Heart left ventricle (tissue), 16 donors: ENCODE measurements at regions not wholly inside any gene's neighbourhood (a gene's known extent, or its start where the extent isn't known, plus 50 kb on each side); places are given as distances from the start of the nearest gene placed in this dataset.

Source experiments
- ATAC-seq, 4 donors: fragments of 200-7000 bp; cut with Tn5 transposase; one replicate each; pipeline ENCODE4 v1.9.1; 2020 to 2022; ENCODE audit warnings: moderate library complexity in 4 of 4, mild to moderate bottlenecking in 3 of 4, moderate number of reproducible peaks in 1 of 4
- DNase-seq, 5 donors: peaks; one replicate each; pipeline ENCODE4 v3.0.0-alpha.2; 2020
- H3K27ac ChIP-seq, 12 donors: fragments of 200-600 bp; sonication (generic) in 4 of 12; one replicate each; pipeline versions ENCODE4 v1.5.0 to v1.8.0; 2016 to 2022; ENCODE audit warnings: mild to moderate bottlenecking in 2 of 12
- H3K27me3 ChIP-seq, 9 donors: fragments of 200-600 bp; sonication (generic) in 2 of 9; one replicate each; pipeline versions ENCODE4 v1.5.1 to v1.8.0; 2016 to 2022; ENCODE audit warnings: mild to moderate bottlenecking in 3 of 9
- H3K36me3 ChIP-seq, 9 donors: fragments of 200-600 bp; sonication (generic) in 2 of 9; one replicate each; pipeline versions ENCODE4 v1.5.0 to v1.8.0; 2018 to 2022; ENCODE audit warnings: mild to moderate bottlenecking in 2 of 9
- H3K4me1 ChIP-seq, 12 donors: fragments of 200-600 bp; sonication (generic) in 4 of 12; one replicate each; pipeline versions ENCODE4 v1.5.0 to v1.8.0; 2016 to 2022; ENCODE audit warnings: mild to moderate bottlenecking in 3 of 12
- H3K4me3 ChIP-seq, 12 donors: fragments of 200-600 bp; sonication (generic) in 4 of 12; one replicate each; pipeline versions ENCODE4 v1.5.0 to v1.8.0; 2017 to 2022; ENCODE audit warnings: mild to moderate bottlenecking in 9 of 12, moderate library complexity in 4 of 12
- H3K9me3 ChIP-seq, 12 donors: fragments of 200-600 bp; sonication (generic) in 4 of 12; one replicate each; pipeline versions ENCODE4 v1.5.0 to v1.8.0; 2016 to 2022; ENCODE audit warnings: mild to moderate bottlenecking in 1 of 12
- POLR2A ChIP-seq, 2 donors: fragments of 450-650 bp; IDR thresholded peaks; one replicate each; pipeline ENCODE4 v1.6.1; 2017; ENCODE audit warnings: antibody characterized with exemption in 2 of 2, mild to moderate bottlenecking in 2 of 2, moderate library complexity in 2 of 2
- whole genome bisulfite sequencing, 4 donors: extraction: QIAGEN DNeasy Blood & Tissue Kit in 2 of 4; methylation state at CpG; one replicate each; pipeline versions ENCODE4 v1.1.5 to v1.1.7; 2013 to 2018; 5-methylcytosine and 5-hydroxymethylcytosine counted together
- intact Hi-C, 10 donors: fragments of 100-400 bp; cut with DNase I; formaldehyde crosslinking; loops; one replicate each; pipeline versions ENCODE4 v1.11.1 to v1.14.2; 2022
- TF ChIP-seq, protein P1 (sequence below), 12 donors: fragments of 200-600 bp; sonication (generic) in 4 of 12; IDR thresholded peaks; one replicate each; pipeline versions ENCODE4 v1.5.0 to v1.8.0; 2018 to 2022; ENCODE audit warnings: antibody characterized with exemption in 12 of 12, mild to moderate bottlenecking in 5 of 12
- donor health status: ischemic (EF 13 %, LVEDD 7.1; RV severe dilation, severe dysfunction).
- donor health status: healthy with polysubstance abuse.
- donor health status: DM: no; HTN: yes; CAD: no.
- donor health status: DM: no; HTN: no; CAD: no.
- donor health status: ischemic (EF 25% LVEDD 6.9; RV normal size, moderate dysfunction).
- donor health status: ischemic (EF 25% LVEDD 5.7; RV mildly dilated, moderate dysfunction).
- donor health status: healthy.
- donor health status: DM: yes; HTN: yes; CAD: no.
- donor health status: ischemic (EF 35%, LVEDD 5.7; RV mildly dilated, moderate dysfunction).
- donor health status: nonischemic (EF 11% LVEDD 7.7; RV severe dilation, severe dysfunction).
- donor health status: DM: yes; HTN: yes; CAD: no.
- donor health status: PGD.
- donor health status: ischemic (EF 29% LVEDD 5.4; RV normal size, mild dysfunction).
- donor health status: nonischemic (EF 23%, LVEDD 6.1; RV moderate dilation, normal function).

DNA sequence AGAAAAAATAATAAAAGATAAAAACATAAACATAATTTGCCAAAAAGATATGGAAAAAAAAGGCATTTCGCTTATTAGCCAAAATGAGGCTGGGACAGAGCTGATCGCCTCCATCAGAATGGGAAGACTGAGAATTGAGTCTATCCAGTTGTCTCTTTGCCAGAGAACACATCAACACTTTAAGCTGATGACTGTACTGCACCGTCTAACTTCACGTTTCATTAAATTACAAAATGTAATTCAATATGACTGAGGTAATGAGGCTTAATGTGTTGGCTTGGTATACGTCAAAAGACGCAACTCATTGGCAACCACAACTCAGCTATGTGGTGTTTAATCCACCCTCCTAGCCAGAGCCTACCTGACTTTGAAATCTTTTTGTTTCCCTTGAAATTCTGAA lies 462.7 kb upstream of the CD180 start:
- H3K4me3 ChIP-seq = no peak overlapping the region
- DNase-seq = no peak
- 41 to 60% (median 54%) methylated on average over 6 of the region's 6 CpGs for WGBS, 4 donors
- H3K36me3 ChIP-seq = no peaks in the 10 kb centered on the region
- intact Hi-C loops = no loop called here
- no peaks in the 10 kb centered on the region for H3K4me1 ChIP-seq
- TF ChIP-seq, protein P1, sequence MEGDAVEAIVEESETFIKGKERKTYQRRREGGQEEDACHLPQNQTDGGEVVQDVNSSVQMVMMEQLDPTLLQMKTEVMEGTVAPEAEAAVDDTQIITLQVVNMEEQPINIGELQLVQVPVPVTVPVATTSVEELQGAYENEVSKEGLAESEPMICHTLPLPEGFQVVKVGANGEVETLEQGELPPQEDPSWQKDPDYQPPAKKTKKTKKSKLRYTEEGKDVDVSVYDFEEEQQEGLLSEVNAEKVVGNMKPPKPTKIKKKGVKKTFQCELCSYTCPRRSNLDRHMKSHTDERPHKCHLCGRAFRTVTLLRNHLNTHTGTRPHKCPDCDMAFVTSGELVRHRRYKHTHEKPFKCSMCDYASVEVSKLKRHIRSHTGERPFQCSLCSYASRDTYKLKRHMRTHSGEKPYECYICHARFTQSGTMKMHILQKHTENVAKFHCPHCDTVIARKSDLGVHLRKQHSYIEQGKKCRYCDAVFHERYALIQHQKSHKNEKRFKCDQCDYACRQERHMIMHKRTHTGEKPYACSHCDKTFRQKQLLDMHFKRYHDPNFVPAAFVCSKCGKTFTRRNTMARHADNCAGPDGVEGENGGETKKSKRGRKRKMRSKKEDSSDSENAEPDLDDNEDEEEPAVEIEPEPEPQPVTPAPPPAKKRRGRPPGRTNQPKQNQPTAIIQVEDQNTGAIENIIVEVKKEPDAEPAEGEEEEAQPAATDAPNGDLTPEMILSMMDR (IDR thresholded peaks at IDR 0.05) = no peak
- no peak for TF ChIP-seq POLR2A (IDR thresholded peaks at IDR 0.05)
- H3K27ac ChIP-seq = peak overlapping the region in 1 of 12 donors; percentile 31
- H3K9me3 ChIP-seq = peaks cover 0 to 11% (median 0%) of the 10 kb centered on the region in 12 donors
- peak; percentile 76 to 93 (median 78) for ATAC-seq
- no peaks in the 10 kb centered on the region for H3K27me3 ChIP-seq

DNA sequence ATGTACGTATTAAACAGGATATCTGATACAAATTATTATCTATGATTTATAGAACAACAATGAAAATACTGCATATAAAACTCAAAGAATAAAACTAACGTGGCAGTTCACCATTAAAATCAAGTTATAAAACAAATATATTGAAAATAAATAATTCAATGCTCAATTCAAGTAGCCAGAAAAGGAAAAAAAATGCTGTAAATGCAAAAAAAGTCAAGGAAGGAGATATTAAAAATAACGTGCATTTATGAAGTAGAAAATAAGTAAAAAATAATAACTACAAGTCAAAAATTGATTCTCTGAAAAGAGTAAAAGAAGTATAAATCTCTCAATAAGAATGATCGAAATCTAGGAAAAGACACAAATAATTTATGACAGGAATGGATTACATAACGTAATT lies 460.5 kb upstream of the CD180 start:
- Histone ChIP-seq H3K27me3 (no peaks in the 10 kb centered on the region), H3K4me1 (peaks cover 0 to 7% (median 0%) of the 10 kb centered on the region in 12 donors), H3K36me3 (no peaks in the 10 kb centered on the region), H3K27ac (no peak overlapping the region), H3K4me3 (no peak overlapping the region), H3K9me3 (peaks cover 0 to 6% (median 0%) of the 10 kb centered on the region in 12 donors)
- TF ChIP-seq, protein P1 (IDR thresholded peaks at IDR 0.05) = no peak
- TF ChIP-seq POLR2A (IDR thresholded peaks at IDR 0.05) = no peak
- intact Hi-C loops = no loop called here
- 56 to 89% (median 82%) methylated on average over 5 of the region's 5 CpGs for WGBS, 4 donors
- ATAC-seq (no peak), DNase-seq (no peak)

DNA sequence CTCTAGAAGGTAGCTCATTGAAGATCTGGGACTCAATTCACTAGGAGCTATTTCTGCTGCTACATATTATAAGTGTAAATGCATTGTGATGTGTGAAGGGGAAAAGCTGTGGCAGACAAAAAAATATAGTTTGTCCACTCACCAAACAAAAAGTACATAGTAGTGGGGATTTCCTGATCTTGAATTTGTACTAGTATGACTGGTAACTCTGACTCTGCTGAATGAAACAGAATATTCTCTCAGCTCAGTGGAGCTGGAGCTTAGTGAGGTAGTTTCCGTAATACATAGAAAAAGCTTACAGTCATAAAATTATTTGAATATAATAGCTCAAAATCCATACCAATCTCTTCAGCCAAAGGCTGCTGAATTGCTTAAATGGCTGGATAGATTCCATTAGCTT lies 455.6 kb upstream of the CD180 start:
- no peaks in the 10 kb centered on the region for H3K36me3 ChIP-seq
- ATAC-seq (no peak), DNase-seq (no peak)
- intact Hi-C loops = no loop called here
- no peaks in the 10 kb centered on the region for H3K27me3 ChIP-seq
- H3K9me3 ChIP-seq = no peaks in the 10 kb centered on the region
- peaks cover 0 to 34% (median 12%) of the 10 kb centered on the region in 12 donors for H3K4me1 ChIP-seq
- TF ChIP-seq POLR2A (IDR thresholded peaks at IDR 0.05) = no peak
- TF ChIP-seq, protein P1 (IDR thresholded peaks at IDR 0.05) = no peak
- WGBS, 4 donors = 86 to 98% (median 88%) methylated on average over 1 of the region's 1 CpG
- H3K27ac ChIP-seq = peak overlapping the region in 1 of 12 donors; percentile 12
- no peak overlapping the region for H3K4me3 ChIP-seq

DNA sequence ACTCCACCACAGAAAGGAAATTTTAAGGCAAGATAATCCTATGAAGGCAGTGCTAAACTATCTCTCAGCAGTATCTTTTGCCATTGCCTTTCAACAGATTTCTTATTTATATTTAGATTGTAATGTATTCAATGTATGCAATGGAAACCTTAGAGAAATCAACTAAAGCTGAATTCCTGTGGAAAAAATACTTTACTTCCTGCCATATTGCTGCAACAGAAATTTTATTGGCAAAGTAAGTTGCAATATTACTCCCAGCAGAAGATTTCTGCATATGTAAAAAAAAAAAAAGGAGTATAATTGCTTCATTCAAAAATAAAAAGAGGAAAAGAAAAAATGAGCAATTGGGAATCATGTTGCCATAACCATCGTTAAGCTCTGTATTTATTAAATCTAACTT lies 454.6 kb upstream of the CD180 start:
- ATAC-seq = no peak
- peak overlapping the region in 1 of 12 donors; percentile 27 for H3K27ac ChIP-seq
- TF ChIP-seq, protein P1 (IDR thresholded peaks at IDR 0.05) = no peak
- no peak for TF ChIP-seq POLR2A (IDR thresholded peaks at IDR 0.05)
- 71 to 81% (median 79%) methylated on average over 1 of the region's 1 CpG for WGBS, 4 donors
- no peaks in the 10 kb centered on the region for H3K9me3 ChIP-seq
- no peak overlapping the region for H3K4me3 ChIP-seq
- no peaks in the 10 kb centered on the region for H3K27me3 ChIP-seq
- H3K36me3 ChIP-seq = no peaks in the 10 kb centered on the region
- DNase-seq = no peak
- H3K4me1 ChIP-seq = peaks cover 0 to 38% (median 12%) of the 10 kb centered on the region in 12 donors
- intact Hi-C loops = no loop called here
